ENCODE measurements at regions not wholly inside any gene's neighbourhood (a gene's known extent, or its start where the extent isn't known, plus 50 kb on each side); places are given as distances from the start of the nearest gene placed in this dataset.

- TF ChIP-seq FOXM1 (IDR thresholded peaks at IDR 0.05; ENCODE audit: borderline replicate concordance, low read depth) (no peak), EP300 (IDR thresholded peaks at IDR 0.05; ENCODE audit: borderline replicate concordance) (no peak), TAF1 (IDR thresholded peaks at IDR 0.05; ENCODE audit: low read depth) (no peak), MAX (IDR thresholded peaks at IDR 0.05) (no peak), RAD21 (IDR thresholded peaks at IDR 0.05; ENCODE audit: low read depth) (no peak), TEAD4 (IDR thresholded peaks at IDR 0.05) (no peak), ZBTB7A (IDR thresholded peaks at IDR 0.05; ENCODE audit: low read depth) (no peak), YY1 (IDR thresholded peaks at IDR 0.05; ENCODE audit: low read depth) (no peak), NFIC (IDR thresholded peaks at IDR 0.05) (no peak), TCF12 (IDR thresholded peaks at IDR 0.05; ENCODE audit: low read depth) (no peak), CEBPB (IDR thresholded peaks at IDR 0.05) (no peak), EGR1 (IDR thresholded peaks at IDR 0.05) (no peak), CREB1 (IDR thresholded peaks at IDR 0.05; ENCODE audit: low read depth) (no peak)
- TF ChIP-seq, protein P1, sequence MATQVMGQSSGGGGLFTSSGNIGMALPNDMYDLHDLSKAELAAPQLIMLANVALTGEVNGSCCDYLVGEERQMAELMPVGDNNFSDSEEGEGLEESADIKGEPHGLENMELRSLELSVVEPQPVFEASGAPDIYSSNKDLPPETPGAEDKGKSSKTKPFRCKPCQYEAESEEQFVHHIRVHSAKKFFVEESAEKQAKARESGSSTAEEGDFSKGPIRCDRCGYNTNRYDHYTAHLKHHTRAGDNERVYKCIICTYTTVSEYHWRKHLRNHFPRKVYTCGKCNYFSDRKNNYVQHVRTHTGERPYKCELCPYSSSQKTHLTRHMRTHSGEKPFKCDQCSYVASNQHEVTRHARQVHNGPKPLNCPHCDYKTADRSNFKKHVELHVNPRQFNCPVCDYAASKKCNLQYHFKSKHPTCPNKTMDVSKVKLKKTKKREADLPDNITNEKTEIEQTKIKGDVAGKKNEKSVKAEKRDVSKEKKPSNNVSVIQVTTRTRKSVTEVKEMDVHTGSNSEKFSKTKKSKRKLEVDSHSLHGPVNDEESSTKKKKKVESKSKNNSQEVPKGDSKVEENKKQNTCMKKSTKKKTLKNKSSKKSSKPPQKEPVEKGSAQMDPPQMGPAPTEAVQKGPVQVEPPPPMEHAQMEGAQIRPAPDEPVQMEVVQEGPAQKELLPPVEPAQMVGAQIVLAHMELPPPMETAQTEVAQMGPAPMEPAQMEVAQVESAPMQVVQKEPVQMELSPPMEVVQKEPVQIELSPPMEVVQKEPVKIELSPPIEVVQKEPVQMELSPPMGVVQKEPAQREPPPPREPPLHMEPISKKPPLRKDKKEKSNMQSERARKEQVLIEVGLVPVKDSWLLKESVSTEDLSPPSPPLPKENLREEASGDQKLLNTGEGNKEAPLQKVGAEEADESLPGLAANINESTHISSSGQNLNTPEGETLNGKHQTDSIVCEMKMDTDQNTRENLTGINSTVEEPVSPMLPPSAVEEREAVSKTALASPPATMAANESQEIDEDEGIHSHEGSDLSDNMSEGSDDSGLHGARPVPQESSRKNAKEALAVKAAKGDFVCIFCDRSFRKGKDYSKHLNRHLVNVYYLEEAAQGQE (IDR thresholded peaks at IDR 0.05; ENCODE audit: low read depth) = no peak
Measured at GRCh38 chr16:11479916-11480315, 106.8 kb downstream of the LITAF start.

- TF ChIP-seq FOXM1 (IDR thresholded peaks at IDR 0.05; ENCODE audit: borderline replicate concordance, low read depth) = no peak
- TF ChIP-seq CEBPB (IDR thresholded peaks at IDR 0.05) = no peak
- TF ChIP-seq RAD21 (IDR thresholded peaks at IDR 0.05; ENCODE audit: low read depth) = no peak
- TF ChIP-seq ZBTB7A (IDR thresholded peaks at IDR 0.05; ENCODE audit: low read depth) = no peak
- TF ChIP-seq MAX (IDR thresholded peaks at IDR 0.05) = no peak
- TF ChIP-seq, protein P1 (IDR thresholded peaks at IDR 0.05; ENCODE audit: low read depth) = no peak
- no peak for TF ChIP-seq TCF12 (IDR thresholded peaks at IDR 0.05; ENCODE audit: low read depth)
- no peak for TF ChIP-seq YY1 (IDR thresholded peaks at IDR 0.05; ENCODE audit: low read depth)
- TF ChIP-seq, protein P2, sequence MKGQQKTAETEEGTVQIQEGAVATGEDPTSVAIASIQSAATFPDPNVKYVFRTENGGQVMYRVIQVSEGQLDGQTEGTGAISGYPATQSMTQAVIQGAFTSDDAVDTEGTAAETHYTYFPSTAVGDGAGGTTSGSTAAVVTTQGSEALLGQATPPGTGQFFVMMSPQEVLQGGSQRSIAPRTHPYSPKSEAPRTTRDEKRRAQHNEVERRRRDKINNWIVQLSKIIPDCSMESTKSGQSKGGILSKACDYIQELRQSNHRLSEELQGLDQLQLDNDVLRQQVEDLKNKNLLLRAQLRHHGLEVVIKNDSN (IDR thresholded peaks at IDR 0.05) = no peak
Measured at GRCh38 chr16:11480634-11481033, 106.1 kb downstream of the LITAF start.

DNA sequence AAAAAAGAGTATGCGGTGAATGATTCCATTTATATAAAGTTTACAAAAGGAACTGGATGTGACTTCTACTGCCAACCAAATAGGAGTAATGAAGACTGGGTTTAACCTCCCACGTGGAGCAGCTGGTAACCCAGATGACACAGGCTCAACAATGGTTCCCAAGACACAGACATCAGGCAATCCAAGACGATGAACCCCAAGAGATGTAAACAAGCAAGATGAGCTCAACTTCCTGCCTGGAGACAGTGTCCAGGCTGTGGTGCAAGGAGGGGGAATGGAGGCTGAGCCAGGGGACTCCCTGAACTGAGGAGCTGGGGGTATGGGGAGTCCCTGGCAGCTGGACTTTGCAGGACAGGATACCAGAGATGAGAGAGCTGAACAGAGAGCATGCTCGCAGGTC lies 104.7 kb downstream of the LITAF start:
- TF ChIP-seq TEAD4 (IDR thresholded peaks at IDR 0.05) (no peak), CEBPB (IDR thresholded peaks at IDR 0.05) (no peak), RAD21 (IDR thresholded peaks at IDR 0.05; ENCODE audit: low read depth) (no peak), ZBTB7A (IDR thresholded peaks at IDR 0.05; ENCODE audit: low read depth) (no peak)

DNA sequence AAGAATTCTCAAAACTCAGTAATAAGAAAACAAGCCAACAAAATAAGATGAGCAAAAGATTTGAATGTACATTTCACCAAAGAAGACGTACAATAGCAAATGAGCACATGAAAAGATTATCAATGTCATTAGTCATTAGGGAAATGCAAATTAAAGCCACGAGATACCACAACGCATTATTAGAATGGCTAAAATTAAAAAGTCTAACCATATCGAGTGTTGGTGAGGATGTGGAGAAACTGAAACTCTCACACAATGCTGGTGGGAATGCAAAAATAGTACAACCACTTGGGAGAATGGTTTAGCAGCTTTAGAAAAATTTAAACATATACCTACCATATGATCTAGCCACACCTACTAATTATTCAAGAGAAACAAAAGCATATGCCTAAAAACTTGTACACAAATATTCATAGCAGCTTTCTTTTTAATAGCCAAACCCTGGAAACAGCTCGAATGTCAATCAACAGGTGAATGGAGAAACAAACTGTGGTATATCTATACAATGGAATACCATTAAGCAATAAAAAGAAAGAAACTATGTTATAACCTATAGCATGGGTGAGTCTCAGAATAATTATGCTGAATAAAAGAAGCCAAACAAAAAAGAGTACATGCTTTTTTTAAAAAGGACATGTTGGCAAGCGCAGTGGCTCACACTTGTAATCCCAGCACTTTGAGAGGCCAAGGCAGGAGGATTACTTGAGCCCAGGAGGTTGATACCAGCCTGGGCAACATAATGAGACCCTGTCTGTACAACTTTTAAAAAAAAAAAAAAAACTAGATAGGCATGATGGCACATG lies 103.6 kb downstream of the LITAF start:
- TF ChIP-seq RAD21 (IDR thresholded peaks at IDR 0.05; ENCODE audit: low read depth) (no peak), ZBTB7A (IDR thresholded peaks at IDR 0.05; ENCODE audit: low read depth) (no peak), YY1 (IDR thresholded peaks at IDR 0.05; ENCODE audit: low read depth) (no peak), TAF1 (IDR thresholded peaks at IDR 0.05; ENCODE audit: low read depth) (no peak), EGR1 (IDR thresholded peaks at IDR 0.05) (no peak), CREB1 (IDR thresholded peaks at IDR 0.05; ENCODE audit: low read depth) (no peak), TCF12 (IDR thresholded peaks at IDR 0.05; ENCODE audit: low read depth) (no peak), MAX (IDR thresholded peaks at IDR 0.05) (no peak), NFIC (IDR thresholded peaks at IDR 0.05) (no peak), TEAD4 (IDR thresholded peaks at IDR 0.05) (no peak), EP300 (IDR thresholded peaks at IDR 0.05; ENCODE audit: borderline replicate concordance) (no peak), FOXM1 (IDR thresholded peaks at IDR 0.05; ENCODE audit: borderline replicate concordance, low read depth) (no peak), CEBPB (IDR thresholded peaks at IDR 0.05) (no peak)
- TF ChIP-seq, protein P1 (IDR thresholded peaks at IDR 0.05; ENCODE audit: low read depth) = no peak
- TF ChIP-seq, protein P2 (IDR thresholded peaks at IDR 0.05) = no peak
